Breast epithelium (tissue), 4 donors: ENCODE measurements at regions not wholly inside any gene's neighbourhood (a gene's known extent, or its start where the extent isn't known, plus 50 kb on each side); places are given as distances from the start of the nearest gene placed in this dataset.

Experiments
- DNase-seq, 2 donors: peaks; one replicate each; pipeline ENCODE4 v3.0.0-alpha.2; 2019; ENCODE audit warnings: low spot score in 2 of 2
- H3K27ac ChIP-seq, 2 donors: fragments of 200-600 bp; sonication (generic) in 1 of 2; one replicate each; pipeline ENCODE4 v1.5.1; 2016 to 2019; ENCODE audit warnings: mild to moderate bottlenecking in 1 of 2
- H3K27me3 ChIP-seq, 2 donors: fragments of 200-600 bp; sonication (generic) in 1 of 2; one replicate each; pipeline versions ENCODE4 v1.5.1 to v1.6.0; 2017 to 2019; ENCODE audit warnings: control low read depth in 1 of 2, mild to moderate bottlenecking in 1 of 2
- H3K36me3 ChIP-seq: fragments of 200-600 bp; one replicate; pipeline ENCODE4 v1.5.1; 2019
- H3K4me1 ChIP-seq, 2 donors: fragments of 200-600 bp; sonication (generic); one replicate each; pipeline ENCODE4 v1.5.1; 2016 to 2019; ENCODE audit warnings: control low read depth in 1 of 2
- H3K4me3 ChIP-seq, 3 donors: fragments of 200-600 bp; sonication (generic); 1 replicate in 2 of 3; 2 replicates in 1 of 3; pipeline ENCODE4 v1.5.1; 2016 to 2019; ENCODE audit warnings: mild to moderate bottlenecking in 3 of 3, moderate library complexity in 2 of 3
- H3K9me3 ChIP-seq, 2 donors: fragments of 200-600 bp; sonication (generic) in 1 of 2; one replicate each; pipeline ENCODE4 v1.5.1; 2016 to 2019; ENCODE audit warnings: control low read depth in 1 of 2
- POLR2A ChIP-seq: fragments of 450-650 bp; IDR thresholded peaks from one replicate; pipeline ENCODE4 v1.6.1; 2016; ENCODE audit warnings: antibody characterized with exemption, mild to moderate bottlenecking, moderate library complexity
- POLR2AphosphoS5 ChIP-seq, 3 donors: sonication (generic); formaldehyde crosslinking; IDR thresholded peaks; one replicate each; pipeline ENCODE4 v1.6.1; 2017; ENCODE audit warnings: antibody characterized with exemption in 3 of 3
- intact Hi-C: fragments of 100-400 bp; cut with DNase I; formaldehyde crosslinking; loops from one replicate; pipeline ENCODE4 v1.15.1; 2023; ENCODE audit warnings: low total_unique reads
- TF ChIP-seq, protein P1 (sequence below), 3 donors: fragments of 450-650 bp; IDR thresholded peaks; one replicate each; pipeline ENCODE4 v1.5.1; 2016 to 2017; ENCODE audit warnings: antibody characterized with exemption in 3 of 3, mild to moderate bottlenecking in 3 of 3, moderate library complexity in 3 of 3

GRCh38 chr11:133660202-133660568 lies 127.9 kb upstream of the OPCML start:
- TF ChIP-seq POLR2A (no peak), POLR2AphosphoS5 (IDR thresholded peaks at IDR 0.05) (no peak)
- TF ChIP-seq, protein P1, sequence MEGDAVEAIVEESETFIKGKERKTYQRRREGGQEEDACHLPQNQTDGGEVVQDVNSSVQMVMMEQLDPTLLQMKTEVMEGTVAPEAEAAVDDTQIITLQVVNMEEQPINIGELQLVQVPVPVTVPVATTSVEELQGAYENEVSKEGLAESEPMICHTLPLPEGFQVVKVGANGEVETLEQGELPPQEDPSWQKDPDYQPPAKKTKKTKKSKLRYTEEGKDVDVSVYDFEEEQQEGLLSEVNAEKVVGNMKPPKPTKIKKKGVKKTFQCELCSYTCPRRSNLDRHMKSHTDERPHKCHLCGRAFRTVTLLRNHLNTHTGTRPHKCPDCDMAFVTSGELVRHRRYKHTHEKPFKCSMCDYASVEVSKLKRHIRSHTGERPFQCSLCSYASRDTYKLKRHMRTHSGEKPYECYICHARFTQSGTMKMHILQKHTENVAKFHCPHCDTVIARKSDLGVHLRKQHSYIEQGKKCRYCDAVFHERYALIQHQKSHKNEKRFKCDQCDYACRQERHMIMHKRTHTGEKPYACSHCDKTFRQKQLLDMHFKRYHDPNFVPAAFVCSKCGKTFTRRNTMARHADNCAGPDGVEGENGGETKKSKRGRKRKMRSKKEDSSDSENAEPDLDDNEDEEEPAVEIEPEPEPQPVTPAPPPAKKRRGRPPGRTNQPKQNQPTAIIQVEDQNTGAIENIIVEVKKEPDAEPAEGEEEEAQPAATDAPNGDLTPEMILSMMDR (IDR thresholded peaks at IDR 0.05), result no peak
- no peaks in the 10 kb centered on the region for H3K36me3 ChIP-seq
- intact Hi-C loops, result no loop called here
- no peak for DNase-seq
- H3K9me3 ChIP-seq, result peaks cover 2 to 16% of the 10 kb centered on the region in 2 donors
- H3K4me1 ChIP-seq, result no peaks in the 10 kb centered on the region
- no peak overlapping the region for H3K4me3 ChIP-seq
- H3K27ac ChIP-seq, result no peak overlapping the region
- peaks cover 0 to 10% of the 10 kb centered on the region in 2 donors for H3K27me3 ChIP-seq

- Histone ChIP-seq H3K27me3 (peaks cover 0 to 10% of the 10 kb centered on the region in 2 donors), H3K9me3 (peaks cover 2 to 16% of the 10 kb centered on the region in 2 donors), H3K27ac (no peak overlapping the region), H3K36me3 (no peaks in the 10 kb centered on the region), H3K4me3 (no peak overlapping the region), H3K4me1 (no peaks in the 10 kb centered on the region)
- TF ChIP-seq, protein P1 (IDR thresholded peaks at IDR 0.05), result no peak
- TF ChIP-seq POLR2A, result no peak
- no peak for TF ChIP-seq POLR2AphosphoS5 (IDR thresholded peaks at IDR 0.05)
- intact Hi-C loops, result no loop called here
- DNase-seq, result no peak
Observed at GRCh38 chr11:133659538-133660201, 127.4 kb upstream of the OPCML start.

DNA sequence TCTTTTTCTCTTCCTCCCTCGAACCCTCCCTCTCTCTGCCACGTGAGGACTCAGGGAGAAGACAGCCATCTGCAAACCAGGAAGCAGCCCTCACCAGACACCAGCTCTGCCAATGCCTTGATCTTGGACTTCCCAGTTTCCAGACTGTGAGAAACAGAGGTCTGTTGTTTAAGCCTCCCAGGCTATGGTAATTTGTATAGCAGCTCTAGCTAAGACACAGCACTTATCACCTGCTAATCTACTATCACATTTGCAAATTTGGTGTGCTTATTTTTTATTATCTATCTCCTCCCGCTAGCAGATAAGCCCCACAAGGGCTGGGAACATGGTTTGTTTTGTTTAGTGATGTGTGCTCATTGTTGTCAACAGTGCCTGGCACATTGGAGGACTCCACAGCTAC lies 124.8 kb upstream of the OPCML start:
- intact Hi-C loops, result no loop called here
- H3K27ac ChIP-seq, result no peak overlapping the region
- no peak for DNase-seq
- H3K36me3 ChIP-seq, result no peaks in the 10 kb centered on the region
- H3K4me1 ChIP-seq, result no peaks in the 10 kb centered on the region
- H3K27me3 ChIP-seq, result peaks cover 0 to 14% of the 10 kb centered on the region in 2 donors
- TF ChIP-seq POLR2A, result no peak
- TF ChIP-seq, protein P1 (IDR thresholded peaks at IDR 0.05), result no peak
- H3K4me3 ChIP-seq, result no peak overlapping the region
- peaks cover 2 to 16% of the 10 kb centered on the region in 2 donors for H3K9me3 ChIP-seq

DNA sequence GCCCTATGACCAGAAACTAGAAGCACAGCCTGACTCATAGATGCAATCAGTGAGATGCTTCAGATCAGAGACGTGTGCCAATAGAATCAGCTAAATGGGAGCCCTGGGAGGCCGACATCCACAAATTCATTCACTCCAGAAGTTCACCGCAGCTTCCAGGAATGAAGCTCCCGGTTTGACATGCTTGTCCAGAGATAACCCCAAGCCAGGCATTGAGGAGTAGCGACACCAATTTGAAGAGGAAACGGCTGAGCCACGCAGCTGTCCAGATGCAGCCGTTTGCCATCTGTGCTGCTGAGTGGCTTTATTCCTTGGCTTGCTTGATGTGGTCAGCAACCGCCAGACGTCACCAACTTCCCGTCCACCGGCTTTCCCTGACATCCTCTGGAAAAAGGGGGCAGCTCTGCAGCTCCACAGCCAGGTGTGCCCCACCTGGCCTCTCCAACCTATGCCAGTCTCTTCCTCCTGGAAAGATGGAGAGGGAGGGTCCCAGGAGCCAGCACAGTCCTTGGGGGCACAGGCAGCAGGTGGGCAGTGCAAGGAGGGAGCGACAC lies 123.9 kb upstream of the OPCML start:
- intact Hi-C loops, result no loop called here
- peaks cover 0 to 14% of the 10 kb centered on the region in 2 donors for H3K27me3 ChIP-seq
- DNase-seq, result no peak

More for the DNA sequence above, 123.9 kb upstream of the OPCML start:
- no peak for TF ChIP-seq POLR2A
- TF ChIP-seq, protein P1 (IDR thresholded peaks at IDR 0.05), result no peak
- TF ChIP-seq POLR2AphosphoS5 (IDR thresholded peaks at IDR 0.05), result no peak
- H3K4me1 ChIP-seq, result no peaks in the 10 kb centered on the region
- H3K36me3 ChIP-seq, result no peaks in the 10 kb centered on the region
- no peak overlapping the region for H3K27ac ChIP-seq
- no peak overlapping the region for H3K4me3 ChIP-seq
- peaks cover 2 to 22% of the 10 kb centered on the region in 2 donors for H3K9me3 ChIP-seq
